ENCODE measurements at regions not wholly inside any gene's neighbourhood (a gene's known extent, or its start where the extent isn't known, plus 50 kb on each side); places are given as distances from the start of the nearest gene placed in this dataset.

- H3K79me2 ChIP-seq (ENCODE audit: insufficient read depth), result no peaks in the 10 kb centered on the region
- DNase-seq, result no peak
- H2AFZ ChIP-seq (ENCODE audit: low read depth), result no peak overlapping the region
- no peak overlapping the region for H3K4me3 ChIP-seq (ENCODE audit: low read depth in 2 of 2, low read length in 1 of 2)
- ChIA-PET POLR2A (no interaction called here), CTCF (no interaction called here)
- H3K4me2 ChIP-seq, result no peak overlapping the region
- H4K20me1 ChIP-seq (ENCODE audit: insufficient read depth), result no peaks in the 10 kb centered on the region
- no peaks in the 10 kb centered on the region for H3F3A ChIP-seq (replicated peaks; ENCODE audit: insufficient read depth)
- H3K9ac ChIP-seq, result no peak overlapping the region
- no peaks in the 10 kb centered on the region for H3K4me1 ChIP-seq (ENCODE audit: control insufficient read depth in 1 of 2, insufficient read depth in 2 of 2, low read depth in 1 of 2, low read length in 1 of 2)
- no peaks in the 10 kb centered on the region; the same call in 1 of the 2 replicates for H3K27me3 ChIP-seq (ENCODE audit: insufficient read depth)
- H3K9me2 ChIP-seq, result no peaks in the 10 kb centered on the region
- no peaks in the 10 kb centered on the region for H3K9me3 ChIP-seq
- H3K27ac ChIP-seq (ENCODE audit: low read depth in 2 of 2, low read length in 1 of 2), result no peak overlapping the region
- no peaks in the 10 kb centered on the region for H3K36me3 ChIP-seq (replicated peaks in 1 of 2; ENCODE audit: control insufficient read depth in 1 of 2, insufficient read depth in 2 of 2, low read length in 1 of 2)
- no peak for TF ChIP-seq GATA2 (CRISPR knock-in tag; IDR thresholded peaks at IDR 0.05)
- no peak for TF ChIP-seq SIN3A (IDR thresholded peaks at IDR 0.05; ENCODE audit: borderline replicate concordance, low read depth, low read length)
- TF ChIP-seq TAF1 (IDR thresholded peaks at IDR 0.05; ENCODE audit: borderline replicate concordance, low read depth, low read length), result no peak
- TF ChIP-seq NFIC (IDR thresholded peaks at IDR 0.05; ENCODE audit: borderline replicate concordance), result no peak
- TF ChIP-seq USF1 (IDR thresholded peaks at IDR 0.05; ENCODE audit: borderline replicate concordance, low read depth), result no peak
- no peak for TF ChIP-seq IRF3 (IDR thresholded peaks at IDR 0.05; ENCODE audit: low read depth, low read length)
- TF ChIP-seq MEF2A (IDR thresholded peaks at IDR 0.05; ENCODE audit: borderline replicate concordance, low read depth), result no peak
- TF ChIP-seq NRF1 (IDR thresholded peaks at IDR 0.05; ENCODE audit: low read depth, low read length), result no peak
- no peak for TF ChIP-seq RFX5 (IDR thresholded peaks at IDR 0.05; ENCODE audit: low read length)
- TF ChIP-seq GABPA (IDR thresholded peaks at IDR 0.05; ENCODE audit: low read depth), result no peak
- no peak for TF ChIP-seq FOXM1 (IDR thresholded peaks at IDR 0.05; ENCODE audit: low read depth)
- TF ChIP-seq REST (IDR thresholded peaks at IDR 0.05; ENCODE audit: low read depth, low read length), result no peak
- no peak for TF ChIP-seq TEAD4 (IDR thresholded peaks at IDR 0.05; ENCODE audit: borderline replicate concordance, insufficient read depth)
- WGBS (ENCODE audit: low lambda C conversion rate), result 51% methylated on average over 8 of the region's 8 CpGs
Observed at GRCh38 chr4:16315456-16315855, 89.2 kb upstream of the TAPT1 start.

GRCh38 chr4:16310606-16311005 is 84.3 kb upstream of the TAPT1 start:
- no peaks in the 10 kb centered on the region for H3K36me3 ChIP-seq (replicated peaks in 1 of 2; ENCODE audit: control insufficient read depth in 1 of 2, insufficient read depth in 2 of 2, low read length in 1 of 2)
- no peaks in the 10 kb centered on the region for H3K9me2 ChIP-seq
- WGBS (ENCODE audit: low lambda C conversion rate), result 12% methylated on average over 3 of the region's 3 CpGs

More at GRCh38 chr4:16310606-16311005, 84.3 kb upstream of the TAPT1 start:
- Histone ChIP-seq H3K4me2 (no peak overlapping the region), H3K27ac (ENCODE audit: low read depth in 2 of 2, low read length in 1 of 2) (no peak overlapping the region), H3K79me2 (ENCODE audit: insufficient read depth) (no peaks in the 10 kb centered on the region), H4K20me1 (ENCODE audit: insufficient read depth) (no peaks in the 10 kb centered on the region), H2AFZ (ENCODE audit: low read depth) (no peak overlapping the region), H3K9me3 (no peaks in the 10 kb centered on the region), H3K4me1 (ENCODE audit: control insufficient read depth in 1 of 2, insufficient read depth in 2 of 2, low read depth in 1 of 2, low read length in 1 of 2) (no peaks in the 10 kb centered on the region), H3K9ac (no peak overlapping the region), H3K4me3 (ENCODE audit: low read depth in 2 of 2, low read length in 1 of 2) (no peak overlapping the region), H3F3A (replicated peaks; ENCODE audit: insufficient read depth) (no peaks in the 10 kb centered on the region), H3K27me3 (ENCODE audit: insufficient read depth) (no peaks in the 10 kb centered on the region; the same call in 1 of the 2 replicates)
- TF ChIP-seq PBX3 (IDR thresholded peaks at IDR 0.05), result no peak
- no peak for TF ChIP-seq RCOR1 (IDR thresholded peaks at IDR 0.05; ENCODE audit: low read length)
- no peak for TF ChIP-seq USF1 (IDR thresholded peaks at IDR 0.05; ENCODE audit: borderline replicate concordance, low read depth)
- no peak for TF ChIP-seq MAX (IDR thresholded peaks at IDR 0.05; ENCODE audit: low read depth)
- TF ChIP-seq NFIC (IDR thresholded peaks at IDR 0.05; ENCODE audit: borderline replicate concordance), result no peak
- no peak for TF ChIP-seq MEF2A (IDR thresholded peaks at IDR 0.05; ENCODE audit: borderline replicate concordance, low read depth)
- TF ChIP-seq ELF1 (IDR thresholded peaks at IDR 0.05), result no peak
- TF ChIP-seq POLR2AphosphoS5 (IDR thresholded peaks at IDR 0.05; ENCODE audit: low read depth, low read length), result no peak
- no peak for TF ChIP-seq TAF1 (IDR thresholded peaks at IDR 0.05; ENCODE audit: borderline replicate concordance, low read depth, low read length)
- TF ChIP-seq ZBTB33 (IDR thresholded peaks at IDR 0.05; ENCODE audit: borderline replicate concordance, low read depth), result no peak
- no peak for DNase-seq
- CTCF ChIA-PET, result no interaction called here
- POLR2A ChIA-PET, result no interaction called here

All from SK-N-SH (cell line).